GM12892 (cell line): ENCODE measurements at regions not wholly inside any gene's neighbourhood (a gene's known extent, or its start where the extent isn't known, plus 50 kb on each side); places are given as distances from the start of the nearest gene placed in this dataset.

ENCODE experiments used
- POLR2A ChIP-seq: IDR thresholded peaks from 2 replicates; pipeline ENCODE4 v1.6.1; 2011; ENCODE audit warnings: low read depth, low read length, control low read depth
- POLR2AphosphoS5 ChIP-seq: IDR thresholded peaks from 2 replicates; pipeline ENCODE4 v1.6.1; 2011; ENCODE audit warnings: low read depth, low read length, control low read depth
- TAF1 ChIP-seq: IDR thresholded peaks from 2 replicates; pipeline ENCODE4 v1.6.1; 2011; ENCODE audit warnings: low read depth, mild to moderate bottlenecking, control low read depth, low read length, borderline replicate concordance

- TF ChIP-seq POLR2AphosphoS5 (no peak), POLR2A (no peak), TAF1 (no peak)
Measured at GRCh38 chr7:136064627-136065237, 87.6 kb upstream of the MTPN start.
